IMR-90 (cell line): ENCODE measurements at regions not wholly inside any gene's neighbourhood (a gene's known extent, or its start where the extent isn't known, plus 50 kb on each side); places are given as distances from the start of the nearest gene placed in this dataset.

Experiments used
- ATAC-seq: fragments of 200-7000 bp; cut with Tn5 transposase; 2 replicates; pipeline ENCODE4 v1.9.1; 2020; ENCODE audit warnings: low read depth, mild to moderate bottlenecking, moderate library complexity
- BruUV-seq: library from RNA; stranded (reverse); fragments of 400-500 nt; replicated peaks from 2 replicates; lab custom pipeline; 2021; lab: Mats Ljungman, UMichigan
- CTCF ChIA-PET: fragments of 300-600 bp; formaldehyde crosslinking; extraction: SDS; loops from one replicate; lab custom pipeline; 2021; ENCODE audit warnings: antibody characterized with exemption; lab: Yijun Ruan, JAX
- POLR2A ChIA-PET: fragments of 300-600 bp; sonication (Branson Sonifier 250); formaldehyde crosslinking; loops from one replicate; lab custom pipeline; 2022; ENCODE audit warnings: antibody characterized with exemption; ENCODE audit not compliant: unreplicated experiment; lab: Charles Lee
- DNase-seq: peaks from one replicate; pipeline ENCODE4 v3.0.0; 2013
- H2AFZ ChIP-seq: replicated peaks from 2 replicates; pipeline ENCODE3; 2013; ENCODE audit warnings: low read length, mild to moderate bottlenecking; ENCODE audit not compliant: poor library complexity
- H2AK5ac ChIP-seq: 2 replicates; pipeline ENCODE4 v1.6.1; 2013; ENCODE audit warnings: low read depth, low read length, inconsistent platforms
- H2AK9ac ChIP-seq: replicated peaks from 2 replicates; pipeline ENCODE3; 2013; ENCODE audit warnings: mild to moderate bottlenecking, low read depth, low read length, moderate library complexity; ENCODE audit not compliant: poor library complexity
- H2BK120ac ChIP-seq: 2 replicates; pipeline ENCODE4 v1.6.1; 2013; ENCODE audit warnings: low read depth, low read length, inconsistent platforms
- H2BK15ac ChIP-seq: 3 replicates; pipeline ENCODE4 v1.6.1; 2013; ENCODE audit warnings: low read depth, low read length, inconsistent platforms
- H2BK20ac ChIP-seq: 2 replicates; pipeline ENCODE4 v1.6.1; 2013; ENCODE audit warnings: low read depth, mild to moderate bottlenecking, inconsistent platforms, low read length, moderate library complexity
- H2BK5ac ChIP-seq: 2 replicates; pipeline ENCODE4 v1.6.1; 2013; ENCODE audit warnings: mild to moderate bottlenecking, low read depth, low read length, inconsistent platforms; ENCODE audit not compliant: poor library complexity, severe bottlenecking
- H3K14ac ChIP-seq: replicated peaks from 2 replicates; pipeline ENCODE4 v1.6.1; 2013; ENCODE audit warnings: low read depth, low read length, inconsistent platforms
- H3K18ac ChIP-seq: 2 replicates; pipeline ENCODE4 v1.6.1; 2013; ENCODE audit warnings: low read depth, low read length, control low read depth
- H3K23ac ChIP-seq: 2 replicates; pipeline ENCODE4 v1.6.1; 2013; ENCODE audit warnings: low read depth, low read length, inconsistent platforms
- H3K27ac ChIP-seq: 2 replicates; pipeline ENCODE4 v1.5.1; 2013; ENCODE audit warnings: mild to moderate bottlenecking, control low read depth, low read length; ENCODE audit not compliant: insufficient read depth
- H3K27me3 ChIP-seq: 2 replicates; pipeline ENCODE4 v1.6.1; 2013; ENCODE audit warnings: low read length; ENCODE audit not compliant: control insufficient read depth, insufficient read depth
- H3K36me3 ChIP-seq: 2 replicates; pipeline ENCODE4 v1.6.1; 2013; ENCODE audit warnings: low read length, mixed read lengths; ENCODE audit not compliant: control insufficient read depth, insufficient read depth
- H3K4ac ChIP-seq: 2 replicates; pipeline ENCODE4 v1.6.1; 2013; ENCODE audit warnings: low read depth, low read length, inconsistent platforms
- H3K4me1 ChIP-seq: 2 replicates; pipeline ENCODE4 v1.6.1; 2013; ENCODE audit warnings: low read length, mixed read lengths; ENCODE audit not compliant: control insufficient read depth, insufficient read depth
- H3K4me2 ChIP-seq: 2 replicates; pipeline ENCODE4 v1.6.1; 2013; ENCODE audit warnings: low read depth, mild to moderate bottlenecking, control low read depth, low read length, moderate library complexity
- H3K4me3 ChIP-seq: 2 replicates; pipeline ENCODE4 v1.5.1; 2013; ENCODE audit warnings: low read depth, mild to moderate bottlenecking, control low read depth, low read length, moderate library complexity; ENCODE audit not compliant: insufficient read depth
- H3K56ac ChIP-seq: 2 replicates; pipeline ENCODE4 v1.6.1; 2013; ENCODE audit warnings: low read length, inconsistent platforms; ENCODE audit not compliant: insufficient read depth; ENCODE audit errors: extremely low read depth
- H3K79me1 ChIP-seq, 2 experiments: 2 replicates each; pipeline ENCODE4 v1.6.1; 2013; ENCODE audit warnings: low read length in 2 of 2, inconsistent platforms in 1 of 2, low read depth in 1 of 2
- H3K9ac ChIP-seq: 2 replicates; pipeline ENCODE4 v1.6.1; 2013; ENCODE audit warnings: low read depth, low read length, control low read depth
- H3K9me1 ChIP-seq: 2 replicates; pipeline ENCODE4 v1.6.1; 2013; ENCODE audit warnings: low read length, inconsistent platforms; ENCODE audit not compliant: insufficient read depth
- H3K9me3 ChIP-seq: 2 replicates; pipeline ENCODE4 v1.6.1; 2013; ENCODE audit warnings: low read length; ENCODE audit not compliant: control insufficient read depth, insufficient read depth
- H4K20me1 ChIP-seq: 2 replicates; pipeline ENCODE4 v1.6.1; 2013; ENCODE audit warnings: low read length, inconsistent platforms; ENCODE audit not compliant: insufficient read depth
- H4K5ac ChIP-seq: 2 replicates; pipeline ENCODE4 v1.6.1; 2013; ENCODE audit warnings: mild to moderate bottlenecking, low read depth, low read length, control low read depth
- H4K8ac ChIP-seq, 2 experiments: 2 replicates each; pipeline ENCODE4 v1.6.1; 2013; ENCODE audit warnings: low read depth in 2 of 2, low read length in 2 of 2, control low read depth in 1 of 2, inconsistent platforms in 1 of 2
- H4K91ac ChIP-seq: 2 replicates; pipeline ENCODE4 v1.6.1; 2013; ENCODE audit warnings: low read depth, low read length, inconsistent platforms; ENCODE audit not compliant: insufficient read depth
- BHLHE40 ChIP-seq: fragments of 150-350 bp; IDR thresholded peaks from 2 replicates; pipeline ENCODE4 v1.6.1; 2016; ENCODE audit warnings: mild to moderate bottlenecking, low read depth, low read length
- CEBPB ChIP-seq: IDR thresholded peaks from 2 replicates; pipeline ENCODE4 v1.6.1; 2012; ENCODE audit warnings: low read depth, low read length, improper control_type of control experiment
- CHD1 ChIP-seq: IDR thresholded peaks from 2 replicates; pipeline ENCODE4 v1.6.1; 2012; ENCODE audit warnings: low read depth, low read length, improper control_type of control experiment
- FOS ChIP-seq: fragments of 150-350 bp; IDR thresholded peaks from 2 replicates; pipeline ENCODE4 v1.6.1; 2016; ENCODE audit warnings: low read depth, low read length
- MAZ ChIP-seq: IDR thresholded peaks from 2 replicates; pipeline ENCODE4 v1.6.1; 2012; ENCODE audit warnings: low read depth, mild to moderate bottlenecking, low read length, improper control_type of control experiment, moderate library complexity, borderline replicate concordance
- NFE2L2 ChIP-seq: fragments of 150-350 bp; IDR thresholded peaks from 2 replicates; pipeline ENCODE4 v1.6.1; 2016; ENCODE audit warnings: low read depth, mild to moderate bottlenecking, low read length
- POLR2A ChIP-seq: IDR thresholded peaks from 2 replicates; pipeline ENCODE4 v1.6.1; 2012; ENCODE audit warnings: mild to moderate bottlenecking, low read depth, low read length
- RAD21 ChIP-seq: IDR thresholded peaks from 2 replicates; pipeline ENCODE4 v1.6.1; 2012; ENCODE audit warnings: low read length, improper control_type of control experiment
- WGBS, 2 experiments: methylation state at CpG; one replicate each; pipeline versions ENCODE4 v1.1.5 to v1.1.7; 2013; ENCODE audit warnings: missing lambda C conversion rate in 2 of 2; ENCODE audit not compliant: insufficient read length in 1 of 2; ENCODE audit errors: extremely low coverage in 2 of 2; 5-methylcytosine and 5-hydroxymethylcytosine counted together
- dilution Hi-C: fragments of 300-500 bp; cut with HindIII; formaldehyde crosslinking; loops from one replicate; pipeline ENCODE4 v1.14.3; 2018; ENCODE audit warnings: low sequenced_read_pairs; ENCODE audit not compliant: unreplicated experiment
- in situ Hi-C: fragments of 300-500 bp; cut with MboI; formaldehyde crosslinking; loops from 3 replicates; pipeline ENCODE4 v1.14.3; 2019; ENCODE audit warnings: low sequenced_read_pairs, inconsistent platforms, mixed read lengths
- intact Hi-C: fragments of 100-400 bp; cut with micrococcal nuclease; formaldehyde crosslinking; loops from 2 replicates; pipeline ENCODE4 v1.10.0; 2022
- TF ChIP-seq, protein P1 (sequence below): fragments of 150-350 bp; IDR thresholded peaks from 2 replicates; pipeline ENCODE4 v1.6.1; 2017; ENCODE audit warnings: mild to moderate bottlenecking, antibody characterized with exemption, low read length, low read depth
- TF ChIP-seq, protein P2 (sequence below): conservative IDR thresholded peaks from 2 replicates; pipeline ENCODE4 v1.5.1; 2012; ENCODE audit warnings: mild to moderate bottlenecking, low read depth, low read length, improper control_type of control experiment

DNA sequence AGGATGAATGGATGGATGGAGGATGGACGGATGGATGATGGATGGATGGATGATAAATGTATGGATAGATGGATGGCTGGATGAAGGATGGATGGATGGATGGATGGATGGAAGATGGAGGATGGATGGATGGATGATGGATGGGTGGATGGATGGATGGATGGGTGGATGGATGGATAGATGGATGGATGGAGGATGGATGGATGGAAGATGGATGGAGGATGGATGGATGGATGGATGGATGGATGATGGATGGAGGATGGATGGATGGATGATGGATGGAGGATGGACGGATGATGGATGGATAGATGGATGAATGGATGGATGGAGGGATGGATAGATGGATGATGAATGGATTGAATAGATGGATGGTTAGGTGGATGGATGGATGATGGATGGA lies 210.6 kb upstream of the IGF1R start:
- no peak overlapping the region for H3K14ac ChIP-seq
- no peak overlapping the region for H2BK20ac ChIP-seq
- no peaks in the 10 kb centered on the region for H4K20me1 ChIP-seq
- no peaks in the 10 kb centered on the region for H3K79me1 ChIP-seq
- H3K56ac ChIP-seq = no peak overlapping the region
- WGBS, 2 experiments = 51 to 100% methylated on average over 2 of the region's 2 CpGs
- H3K4me1 ChIP-seq = no peaks in the 10 kb centered on the region
- H3K36me3 ChIP-seq = no peaks in the 10 kb centered on the region
- H2BK15ac ChIP-seq = no peak overlapping the region
- intact Hi-C loops (no loop called here), dilution Hi-C loops (no loop called here), in situ Hi-C loops (loop anchor here (25.0 kb wide), 1 partner anchor 775 kb away; no protein-coding TSS in a partner anchor)
- ATAC-seq (no peak), DNase-seq (no peak)
- H4K8ac ChIP-seq = no peak overlapping the region
- H3K4me2 ChIP-seq = no peak overlapping the region
- no peak overlapping the region for H3K27ac ChIP-seq
- H2AK9ac ChIP-seq = no peak overlapping the region
- no peak overlapping the region for H3K9ac ChIP-seq
- POLR2A ChIA-PET = no interaction called here
- no peak overlapping the region for H2AK5ac ChIP-seq
- H2AFZ ChIP-seq = no peak overlapping the region
- H4K91ac ChIP-seq = no peak overlapping the region
- H2BK120ac ChIP-seq = no peak overlapping the region
- no peak overlapping the region for H3K4me3 ChIP-seq
- CTCF ChIA-PET = no interaction called here
- peak overlapping the region; percentile 50 for H2BK5ac ChIP-seq
- H3K9me3 ChIP-seq = no peaks in the 10 kb centered on the region
- H3K23ac ChIP-seq = no peak overlapping the region
- no peak overlapping the region for H3K4ac ChIP-seq
- no peak overlapping the region for H3K18ac ChIP-seq
- TF ChIP-seq RAD21 = no peak
- no peak for TF ChIP-seq FOS
- no peak for TF ChIP-seq BHLHE40
- TF ChIP-seq MAZ = no peak
- TF ChIP-seq, protein P1, sequence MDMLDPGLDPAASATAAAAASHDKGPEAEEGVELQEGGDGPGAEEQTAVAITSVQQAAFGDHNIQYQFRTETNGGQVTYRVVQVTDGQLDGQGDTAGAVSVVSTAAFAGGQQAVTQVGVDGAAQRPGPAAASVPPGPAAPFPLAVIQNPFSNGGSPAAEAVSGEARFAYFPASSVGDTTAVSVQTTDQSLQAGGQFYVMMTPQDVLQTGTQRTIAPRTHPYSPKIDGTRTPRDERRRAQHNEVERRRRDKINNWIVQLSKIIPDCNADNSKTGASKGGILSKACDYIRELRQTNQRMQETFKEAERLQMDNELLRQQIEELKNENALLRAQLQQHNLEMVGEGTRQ = no peak
- TF ChIP-seq POLR2A = no peak
- TF ChIP-seq, protein P2, sequence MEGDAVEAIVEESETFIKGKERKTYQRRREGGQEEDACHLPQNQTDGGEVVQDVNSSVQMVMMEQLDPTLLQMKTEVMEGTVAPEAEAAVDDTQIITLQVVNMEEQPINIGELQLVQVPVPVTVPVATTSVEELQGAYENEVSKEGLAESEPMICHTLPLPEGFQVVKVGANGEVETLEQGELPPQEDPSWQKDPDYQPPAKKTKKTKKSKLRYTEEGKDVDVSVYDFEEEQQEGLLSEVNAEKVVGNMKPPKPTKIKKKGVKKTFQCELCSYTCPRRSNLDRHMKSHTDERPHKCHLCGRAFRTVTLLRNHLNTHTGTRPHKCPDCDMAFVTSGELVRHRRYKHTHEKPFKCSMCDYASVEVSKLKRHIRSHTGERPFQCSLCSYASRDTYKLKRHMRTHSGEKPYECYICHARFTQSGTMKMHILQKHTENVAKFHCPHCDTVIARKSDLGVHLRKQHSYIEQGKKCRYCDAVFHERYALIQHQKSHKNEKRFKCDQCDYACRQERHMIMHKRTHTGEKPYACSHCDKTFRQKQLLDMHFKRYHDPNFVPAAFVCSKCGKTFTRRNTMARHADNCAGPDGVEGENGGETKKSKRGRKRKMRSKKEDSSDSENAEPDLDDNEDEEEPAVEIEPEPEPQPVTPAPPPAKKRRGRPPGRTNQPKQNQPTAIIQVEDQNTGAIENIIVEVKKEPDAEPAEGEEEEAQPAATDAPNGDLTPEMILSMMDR = no peak
- TF ChIP-seq CEBPB = no peak
- TF ChIP-seq CHD1 = no peak
- no peak for TF ChIP-seq NFE2L2
- H3K9me1 ChIP-seq = no peaks in the 10 kb centered on the region
- BruUV-seq = no TSS peak
- peaks cover 12% of the 10 kb centered on the region for H3K27me3 ChIP-seq
- H4K5ac ChIP-seq = no peak overlapping the region
